ENCODE measurements at regions not wholly inside any gene's neighbourhood (a gene's known extent, or its start where the extent isn't known, plus 50 kb on each side); places are given as distances from the start of the nearest gene placed in this dataset.

GRCh38 chr1:60960891-60961461, 121.4 kb upstream of the NFIA start:
- TF ChIP-seq CTCF (IDR thresholded peaks at IDR 0.05; ENCODE audit: insufficient read depth, low read length): no peak
- TF ChIP-seq POLR2AphosphoS5 (IDR thresholded peaks at IDR 0.05; ENCODE audit: low read depth): no peak
- TF ChIP-seq REST (IDR thresholded peaks at IDR 0.05; ENCODE audit: insufficient replicate concordance, low read depth): no peak

All from HL-60 (cell line).